Colonic mucosa (tissue), 4 donors: ENCODE measurements at regions not wholly inside any gene's neighbourhood (a gene's known extent, or its start where the extent isn't known, plus 50 kb on each side); places are given as distances from the start of the nearest gene placed in this dataset.

Experiments used
- DNase-seq: peaks from one replicate; pipeline ENCODE4 v3.0.0-alpha.2; 2020
- H3K27ac ChIP-seq: fragments of 200-600 bp; one replicate; pipeline ENCODE4 v1.8.0; 2021
- H3K27me3 ChIP-seq: fragments of 200-600 bp; one replicate; pipeline ENCODE4 v1.8.0; 2021
- H3K36me3 ChIP-seq: fragments of 200-600 bp; one replicate; pipeline ENCODE4 v1.8.0; 2021
- H3K4me1 ChIP-seq: fragments of 200-600 bp; one replicate; pipeline ENCODE4 v1.8.0; 2021; ENCODE audit warnings: mild to moderate bottlenecking
- H3K4me3 ChIP-seq: fragments of 200-600 bp; one replicate; pipeline ENCODE4 v1.8.0; 2021
- H3K9ac ChIP-seq, 2 donors: one replicate each; pipeline ENCODE4 v1.7.0; 2013; ENCODE audit warnings: control low read depth in 2 of 2, low read depth in 2 of 2, low read length in 2 of 2
- H3K9me3 ChIP-seq: fragments of 200-600 bp; one replicate; pipeline ENCODE4 v1.8.0; 2021
- intact Hi-C: fragments of 100-400 bp; cut with DNase I; formaldehyde crosslinking; loops from one replicate; pipeline ENCODE4 v1.14.1; 2022
- TF ChIP-seq, protein P1 (sequence below): fragments of 200-600 bp; IDR thresholded peaks from one replicate; pipeline ENCODE4 v1.8.0; 2022; ENCODE audit warnings: antibody characterized with exemption, mild to moderate bottlenecking
- donor health status: healthy.
- donor health status: DM: no; HTN: no; CAD: no.
- donor health status: DM: no; HTN: no; CAD: no.

GRCh38 chr6:4612636-4613171, 163.5 kb upstream of the CDYL start:
- no peaks in the 10 kb centered on the region for H3K36me3 ChIP-seq
- TF ChIP-seq, protein P1, sequence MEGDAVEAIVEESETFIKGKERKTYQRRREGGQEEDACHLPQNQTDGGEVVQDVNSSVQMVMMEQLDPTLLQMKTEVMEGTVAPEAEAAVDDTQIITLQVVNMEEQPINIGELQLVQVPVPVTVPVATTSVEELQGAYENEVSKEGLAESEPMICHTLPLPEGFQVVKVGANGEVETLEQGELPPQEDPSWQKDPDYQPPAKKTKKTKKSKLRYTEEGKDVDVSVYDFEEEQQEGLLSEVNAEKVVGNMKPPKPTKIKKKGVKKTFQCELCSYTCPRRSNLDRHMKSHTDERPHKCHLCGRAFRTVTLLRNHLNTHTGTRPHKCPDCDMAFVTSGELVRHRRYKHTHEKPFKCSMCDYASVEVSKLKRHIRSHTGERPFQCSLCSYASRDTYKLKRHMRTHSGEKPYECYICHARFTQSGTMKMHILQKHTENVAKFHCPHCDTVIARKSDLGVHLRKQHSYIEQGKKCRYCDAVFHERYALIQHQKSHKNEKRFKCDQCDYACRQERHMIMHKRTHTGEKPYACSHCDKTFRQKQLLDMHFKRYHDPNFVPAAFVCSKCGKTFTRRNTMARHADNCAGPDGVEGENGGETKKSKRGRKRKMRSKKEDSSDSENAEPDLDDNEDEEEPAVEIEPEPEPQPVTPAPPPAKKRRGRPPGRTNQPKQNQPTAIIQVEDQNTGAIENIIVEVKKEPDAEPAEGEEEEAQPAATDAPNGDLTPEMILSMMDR: no peak
- peak overlapping the region; percentile 1 for H3K27ac ChIP-seq
- no peaks in the 10 kb centered on the region for H3K27me3 ChIP-seq
- no peak for DNase-seq
- H3K4me1 ChIP-seq: peaks cover under 1% of the 10 kb centered on the region
- no peak overlapping the region for H3K9ac ChIP-seq
- intact Hi-C loops: no loop called here
- no peaks in the 10 kb centered on the region for H3K9me3 ChIP-seq
- H3K4me3 ChIP-seq: no peak overlapping the region

DNA sequence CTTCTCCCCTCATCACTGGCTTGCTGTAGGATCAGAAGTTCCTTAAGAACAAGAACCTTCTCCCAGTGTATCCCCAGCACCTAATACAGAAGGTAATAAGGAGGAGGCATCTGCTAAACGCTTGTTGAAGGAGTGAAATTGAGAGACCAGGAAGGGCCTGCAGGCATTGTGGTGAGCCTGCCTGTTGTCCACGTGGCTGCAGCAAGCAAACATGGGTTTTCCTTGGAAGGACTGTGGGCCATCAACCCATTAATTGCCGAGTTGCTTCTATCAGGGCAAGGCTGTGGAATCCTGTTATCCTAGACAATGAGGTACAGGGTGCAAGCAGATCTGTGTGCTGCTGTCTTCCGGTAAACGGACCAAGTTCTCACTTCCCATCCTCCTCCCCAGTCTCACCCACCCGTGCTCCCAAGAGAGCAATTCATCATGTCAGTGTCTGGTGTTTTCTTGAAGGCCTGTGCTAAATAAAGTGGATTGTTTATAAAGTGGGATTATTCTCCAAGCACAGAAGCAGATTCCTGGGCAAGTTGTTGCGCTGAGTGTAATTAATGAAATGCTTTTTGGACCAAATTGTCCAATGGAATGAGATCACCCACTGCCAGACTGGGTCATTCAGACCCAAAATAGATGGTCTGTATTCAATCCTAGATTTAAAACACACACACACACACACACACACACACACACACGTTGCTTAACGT, 164.6 kb upstream of the CDYL start:
- Histone ChIP-seq H3K36me3 (no peaks in the 10 kb centered on the region), H3K4me1 (peaks cover 7% of the 10 kb centered on the region), H3K4me3 (no peak overlapping the region), H3K27me3 (no peaks in the 10 kb centered on the region), H3K9me3 (no peaks in the 10 kb centered on the region), H3K27ac (no peak overlapping the region), H3K9ac (no peak overlapping the region)
- TF ChIP-seq, protein P1: no peak
- intact Hi-C loops: no loop called here
- DNase-seq: peak; percentile 38

DNA sequence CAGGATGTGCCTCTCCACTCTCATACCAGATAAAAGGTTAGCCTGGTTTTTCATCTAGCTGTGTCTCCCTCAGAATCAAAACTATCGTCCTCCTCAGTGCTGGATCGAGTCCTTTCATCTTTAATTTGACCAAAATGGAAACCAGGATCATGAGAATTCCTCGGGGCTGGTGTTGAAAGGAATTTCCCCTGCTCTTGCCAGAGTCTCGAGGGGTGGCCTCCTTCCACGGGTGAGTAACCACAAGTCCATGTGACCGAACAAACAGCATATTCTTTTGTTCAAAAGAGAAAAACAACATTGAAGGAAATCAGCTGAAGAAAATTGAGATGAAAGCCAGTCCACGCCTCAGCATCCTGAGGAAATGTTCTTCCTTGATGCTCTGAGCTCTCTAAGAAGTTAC, 165.9 kb upstream of the CDYL start:
- Histone ChIP-seq H3K27ac (no peak overlapping the region), H3K36me3 (no peaks in the 10 kb centered on the region), H3K4me1 (peaks cover 7% of the 10 kb centered on the region), H3K4me3 (no peak overlapping the region), H3K27me3 (no peaks in the 10 kb centered on the region), H3K9me3 (no peaks in the 10 kb centered on the region), H3K9ac (no peak overlapping the region)
- intact Hi-C loops: no loop called here
- TF ChIP-seq, protein P1: no peak
- DNase-seq: peak; percentile 26

GRCh38 chr6:4608361-4609115, 167.7 kb upstream of the CDYL start:
- no peak overlapping the region for H3K9ac ChIP-seq
- no peak for DNase-seq
- no peak overlapping the region for H3K27ac ChIP-seq
- no peaks in the 10 kb centered on the region for H3K36me3 ChIP-seq
- TF ChIP-seq, protein P1: no peak
- peaks cover 7% of the 10 kb centered on the region for H3K4me1 ChIP-seq
- no peaks in the 10 kb centered on the region for H3K27me3 ChIP-seq
- H3K4me3 ChIP-seq: no peak overlapping the region
- intact Hi-C loops: no loop called here
- no peaks in the 10 kb centered on the region for H3K9me3 ChIP-seq

DNA sequence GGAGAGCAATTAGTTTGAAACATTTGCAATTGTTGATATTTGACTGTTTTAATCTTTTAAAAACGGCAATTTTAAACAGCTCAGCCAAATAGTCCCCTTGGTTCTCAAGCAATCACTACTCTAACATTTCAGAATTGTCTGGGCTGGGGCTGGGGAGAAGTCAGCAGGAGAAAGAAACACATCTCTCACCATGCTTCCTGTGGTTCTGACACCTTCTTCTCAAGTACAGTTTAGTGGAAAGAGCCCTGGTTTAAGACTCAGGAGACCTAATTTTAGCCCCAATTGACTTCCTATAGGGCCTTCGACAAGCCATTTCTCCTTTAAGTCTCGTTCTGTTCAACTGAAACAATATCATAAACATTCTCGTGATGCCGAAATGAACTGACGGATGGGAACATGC, 168.4 kb upstream of the CDYL start:
- Histone ChIP-seq H3K36me3 (no peaks in the 10 kb centered on the region), H3K4me1 (peaks cover 7% of the 10 kb centered on the region), H3K9ac (no peak overlapping the region), H3K27ac (no peak overlapping the region), H3K27me3 (no peaks in the 10 kb centered on the region), H3K4me3 (no peak overlapping the region), H3K9me3 (no peaks in the 10 kb centered on the region)
- TF ChIP-seq, protein P1: no peak
- intact Hi-C loops: no loop called here
- no peak for DNase-seq
